Stimulated activated CD4-positive, alpha-beta T cell treated with anti-CD3 and anti-CD28 coated beads, Interleukin-1b, Interleukin-23, amount 100 ng/mL, for 48 hours (primary cell): ENCODE measurements at regions not wholly inside any gene's neighbourhood (a gene's known extent, or its start where the extent isn't known, plus 50 kb on each side); places are given as distances from the start of the nearest gene placed in this dataset.
"Not testable (repeated sequence)": the region's sequence is repeated elsewhere in the genome, so short reads cannot be mapped to it uniquely, and the experiment has no call there.

ENCODE experiments used
- DNase-seq: peaks from one replicate; pipeline ENCODE4 v3.0.0-alpha.2; 2020

- DNase-seq, result not testable (repeated sequence)
Measured at GRCh38 chr3:17817973-17818372, 75.5 kb upstream of the TBC1D5 start.

- no peak for DNase-seq
Measured at GRCh38 chr3:17817545-17817944, 75.1 kb upstream of the TBC1D5 start.

GRCh38 chr3:17816839-17817238 lies 74.4 kb upstream of the TBC1D5 start:
- DNase-seq, result not testable (repeated sequence)

- DNase-seq, result not testable (repeated sequence)
Measured at GRCh38 chr3:17812328-17812727, 69.9 kb upstream of the TBC1D5 start.

- no peak for DNase-seq
Measured at GRCh38 chr3:17811646-17812045, 69.2 kb upstream of the TBC1D5 start.

GRCh38 chr3:17810759-17811158 lies 68.3 kb upstream of the TBC1D5 start:
- no peak for DNase-seq

- DNase-seq, result no peak
Measured at GRCh38 chr3:17808994-17809393, 66.6 kb upstream of the TBC1D5 start.

GRCh38 chr3:17806876-17807275 lies 64.4 kb upstream of the TBC1D5 start:
- no peak for DNase-seq

GRCh38 chr3:17806201-17806600 lies 63.8 kb upstream of the TBC1D5 start:
- no peak for DNase-seq

GRCh38 chr3:17805461-17805940 lies 63.1 kb upstream of the TBC1D5 start:
- no peak for DNase-seq

- DNase-seq, result no peak
Measured at GRCh38 chr3:17802950-17803349, 60.5 kb upstream of the TBC1D5 start.

GRCh38 chr3:17801131-17801530 lies 58.7 kb upstream of the TBC1D5 start:
- DNase-seq, result no peak

GRCh38 chr3:17800232-17800631 lies 57.8 kb upstream of the TBC1D5 start:
- DNase-seq, result no peak

- no peak for DNase-seq
Measured at GRCh38 chr3:17799312-17799711, 56.9 kb upstream of the TBC1D5 start.

- DNase-seq, result no peak
Measured at GRCh38 chr3:17798000-17798399, 55.6 kb upstream of the TBC1D5 start.

GRCh38 chr3:17795711-17796110 lies 53.3 kb upstream of the TBC1D5 start:
- DNase-seq, result no peak

- DNase-seq, result no peak
Measured at GRCh38 chr3:17795280-17795679, 52.8 kb upstream of the TBC1D5 start.

- DNase-seq, result no peak
Measured at GRCh38 chr3:17793542-17794195, 51.2 kb upstream of the TBC1D5 start.
